NCI-H82 treated with DMSO at 0.1 percent for 48 hours (cell line): ENCODE measurements at regions not wholly inside any gene's neighbourhood (a gene's known extent, or its start where the extent isn't known, plus 50 kb on each side); places are given as distances from the start of the nearest gene placed in this dataset.
"Not testable (repeated sequence)": the region's sequence is repeated elsewhere in the genome, so short reads cannot be mapped to it uniquely, and the experiment has no call there.

Experiments used
- DNase-seq: peaks from one replicate; lab custom pipeline; 2025; ENCODE audit not compliant: unreplicated experiment; lab: John Stamatoyannopoulos, UW

GRCh38 chr6:167748458-167749379, 78.0 kb upstream of the AFDN start:
- no peak for DNase-seq

GRCh38 chr6:167750956-167751358, 75.8 kb upstream of the AFDN start:
- DNase-seq, result no peak

DNA sequence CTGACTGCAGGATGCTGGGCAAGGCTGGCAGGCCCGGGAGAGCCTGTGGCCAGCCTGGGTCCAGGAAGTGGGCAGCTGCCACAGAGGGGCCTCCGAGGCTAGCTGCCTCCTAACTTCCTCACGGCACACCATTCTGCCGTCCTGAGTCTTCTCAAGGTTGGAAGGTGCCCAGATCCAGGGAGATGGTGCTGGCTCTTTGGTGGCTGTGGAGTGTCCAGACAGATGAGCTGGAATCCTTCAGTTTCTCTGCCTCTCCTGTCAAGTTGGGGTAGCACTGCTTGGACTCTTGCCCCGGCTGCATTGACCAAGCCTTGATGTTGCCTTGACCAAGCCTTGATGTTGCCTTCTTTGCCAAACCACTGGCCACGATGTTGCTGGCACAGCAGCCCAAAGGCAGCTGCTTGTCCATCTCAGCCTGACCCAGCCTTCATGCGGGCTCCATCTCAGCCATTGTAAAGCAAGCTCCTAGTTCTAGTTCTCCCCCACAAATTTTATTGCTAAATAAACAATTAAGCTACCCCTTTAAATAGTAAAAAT, 75.1 kb upstream of the AFDN start:
- DNase-seq, result no peak

DNA sequence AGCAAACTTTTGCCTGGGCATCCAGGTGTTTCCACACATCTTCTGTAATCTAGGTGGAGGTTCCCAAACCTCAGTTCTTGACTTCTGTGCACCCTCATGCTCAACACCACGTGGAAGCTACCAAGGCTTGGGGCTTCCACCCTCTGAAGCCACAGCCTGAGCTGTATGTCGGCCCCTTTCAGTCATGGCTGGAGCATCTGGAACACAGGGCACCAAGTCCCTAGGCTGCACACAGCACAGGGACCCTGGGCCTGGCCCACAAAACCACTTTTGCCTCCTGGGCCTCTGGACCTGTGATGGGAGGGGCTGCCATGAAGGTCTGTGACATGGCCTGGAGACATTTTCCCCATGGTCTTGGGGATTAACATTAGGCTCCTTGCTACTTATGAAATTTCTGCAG, 73.4 kb upstream of the AFDN start:
- not testable (repeated sequence) for DNase-seq

DNA sequence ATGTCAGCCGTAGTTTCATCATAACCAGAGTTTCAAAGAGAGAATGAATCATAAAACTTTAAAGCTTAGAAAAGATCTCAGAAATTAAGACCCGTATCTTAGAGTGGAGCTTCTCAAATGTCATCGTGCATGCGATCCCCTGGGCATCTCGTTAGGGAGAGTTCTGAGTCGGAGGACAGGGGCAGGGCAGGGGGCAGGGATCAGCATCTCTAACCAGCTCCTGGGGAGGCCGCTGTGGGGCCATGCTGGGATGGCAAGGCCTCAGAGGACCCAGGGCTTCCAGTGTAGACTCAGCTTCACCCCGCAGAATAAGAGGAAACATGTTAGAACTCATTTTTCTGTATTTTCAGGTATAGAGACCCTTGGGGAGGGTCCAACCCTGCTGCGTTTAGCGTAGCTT, 72.0 kb upstream of the AFDN start:
- DNase-seq, result no peak

GRCh38 chr6:167755461-167755860, 71.2 kb upstream of the AFDN start:
- DNase-seq, result no peak

DNA sequence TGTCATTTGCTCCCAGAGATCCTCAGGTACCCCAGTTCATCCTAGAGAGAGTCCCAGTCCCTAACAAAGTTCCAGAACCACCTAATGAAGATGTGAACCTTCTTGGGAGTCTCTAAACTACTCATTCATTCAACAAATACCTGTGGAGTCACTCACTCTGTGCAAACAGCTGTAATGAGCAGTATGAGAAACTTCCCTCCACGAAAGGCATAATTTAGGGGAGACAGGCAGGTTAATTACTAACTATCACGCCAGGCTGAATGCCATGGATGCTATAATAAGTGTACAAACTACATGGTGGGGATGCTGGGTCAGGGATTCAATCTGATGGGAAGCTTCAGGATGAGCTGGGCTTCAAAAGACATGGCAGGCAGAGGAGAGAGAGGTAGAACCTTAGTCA, 70.1 kb upstream of the AFDN start:
- no peak for DNase-seq

DNA sequence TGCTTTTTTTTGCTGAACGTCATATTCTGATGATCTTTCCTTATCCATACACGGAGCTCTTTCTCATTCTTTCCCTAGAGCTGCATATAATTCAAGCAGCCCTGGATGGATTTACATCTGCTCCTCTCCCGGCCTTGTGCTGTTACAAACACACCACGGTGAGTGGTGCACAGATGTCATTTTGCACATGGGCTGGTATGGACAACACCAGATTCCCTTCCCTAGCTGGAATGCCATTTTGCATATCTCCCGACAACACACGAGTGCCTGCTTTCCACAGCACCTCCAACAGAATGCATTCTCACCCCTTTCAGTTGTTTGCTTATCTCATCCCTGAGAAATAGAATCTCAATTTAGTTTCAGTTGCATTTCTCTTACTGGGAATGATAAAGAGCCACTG, 69.5 kb upstream of the AFDN start:
- DNase-seq, result no peak

DNA sequence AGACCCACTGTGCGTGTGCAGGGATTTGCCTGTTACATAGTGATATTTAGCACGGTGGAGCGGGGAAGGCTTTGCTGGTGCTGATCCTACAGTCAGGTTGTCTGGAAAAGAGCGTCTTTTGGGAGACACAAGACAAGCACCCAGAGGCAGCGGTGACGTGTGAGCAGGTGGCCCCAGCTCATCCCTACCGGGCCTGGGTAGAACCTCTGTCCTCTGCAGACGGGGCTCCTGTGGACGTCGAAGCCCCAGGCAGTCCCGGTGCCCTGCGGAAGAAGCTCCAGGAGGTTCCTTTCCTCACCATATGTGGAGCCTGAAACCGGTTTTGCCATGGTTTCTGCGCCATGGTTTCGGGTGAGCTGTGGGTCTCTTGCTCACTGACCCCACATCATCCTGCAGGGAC, 68.9 kb upstream of the AFDN start:
- DNase-seq, result no peak

GRCh38 chr6:167758309-167759023, 68.2 kb upstream of the AFDN start:
- no peak for DNase-seq

DNA sequence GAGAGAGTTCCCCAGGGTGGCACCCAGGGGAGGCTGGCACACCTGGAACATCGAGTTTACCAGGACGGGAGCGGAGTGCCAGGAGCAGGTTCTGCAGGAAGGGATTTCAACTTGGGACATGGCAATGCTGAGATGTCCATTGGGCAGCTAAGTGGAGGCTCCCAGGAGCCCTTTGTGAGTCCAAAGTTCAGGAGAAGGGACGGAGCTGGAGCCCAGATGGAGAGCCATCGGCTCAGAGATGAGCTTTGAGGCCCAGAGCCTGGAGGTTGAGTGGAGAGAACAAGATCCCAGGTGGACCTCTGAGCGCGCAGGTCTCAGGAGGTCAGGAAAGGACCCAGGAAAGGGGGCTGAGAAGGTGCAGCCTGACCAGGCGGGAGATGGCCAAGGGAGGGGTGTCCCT, 67.5 kb upstream of the AFDN start:
- DNase-seq, result no peak

GRCh38 chr6:167759912-167760311, 66.8 kb upstream of the AFDN start:
- no peak for DNase-seq

DNA sequence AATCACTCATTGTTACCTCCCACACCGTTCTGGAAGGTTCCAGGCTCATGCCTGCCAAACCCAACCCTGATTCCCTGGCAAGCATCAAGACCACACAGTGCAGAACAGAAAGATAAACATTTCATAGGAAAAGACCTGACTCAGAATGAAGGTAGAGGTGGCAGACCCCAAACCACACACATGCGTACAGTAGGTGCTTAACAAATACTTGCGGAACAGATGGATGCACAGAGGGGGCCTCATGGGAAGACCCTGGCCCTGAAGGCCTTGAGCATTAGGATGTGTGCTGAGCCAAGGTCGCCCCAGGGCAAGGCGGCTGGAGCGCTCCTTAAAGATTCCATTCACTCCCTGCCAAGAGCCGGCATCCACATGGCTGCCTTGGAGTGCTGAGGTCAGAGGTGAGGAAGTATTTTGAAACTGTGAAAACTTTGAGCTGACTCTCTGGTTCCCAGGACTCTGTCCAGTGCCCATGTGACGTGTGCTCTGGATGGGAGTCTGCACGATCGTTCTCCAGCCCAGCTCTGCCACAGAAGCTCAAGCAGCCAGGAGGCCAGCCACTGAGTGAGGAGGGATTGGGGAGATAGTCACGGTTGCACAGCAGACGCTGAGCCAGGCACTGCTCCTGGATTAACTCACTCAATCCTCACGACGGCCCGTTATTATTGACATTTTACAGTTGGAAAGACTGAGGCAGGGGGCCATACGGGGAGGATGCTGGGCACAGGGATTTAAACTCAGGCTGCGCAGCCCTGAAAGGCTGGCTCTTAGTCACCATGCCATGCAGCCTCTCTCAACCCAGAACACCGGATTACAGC, 65.5 kb upstream of the AFDN start:
- no peak for DNase-seq

DNA sequence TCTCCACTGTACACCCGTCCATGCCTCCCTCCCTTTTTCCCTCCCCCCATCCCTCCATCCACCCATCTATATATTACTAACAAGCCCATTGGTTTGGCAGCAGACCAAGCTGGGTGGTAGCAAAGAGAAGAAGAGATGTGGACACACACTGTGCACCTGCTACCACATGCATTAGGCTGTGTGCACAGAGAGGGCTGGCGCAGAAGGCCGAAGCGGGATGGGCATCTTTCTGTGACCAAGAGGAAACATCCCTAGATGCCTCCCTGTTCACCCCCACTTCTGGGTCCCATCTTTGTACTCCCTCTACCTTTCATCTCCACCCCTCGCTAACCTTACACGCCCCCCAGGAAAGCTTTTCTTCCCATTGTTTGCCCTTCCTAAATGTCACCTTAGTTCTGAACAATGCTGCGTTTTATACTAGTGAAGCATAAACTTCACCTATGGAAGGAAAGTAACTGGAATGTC, 64.9 kb upstream of the AFDN start:
- DNase-seq, result no peak

- DNase-seq, result no peak
Measured at GRCh38 chr6:167762259-167762962, 64.3 kb upstream of the AFDN start.

DNA sequence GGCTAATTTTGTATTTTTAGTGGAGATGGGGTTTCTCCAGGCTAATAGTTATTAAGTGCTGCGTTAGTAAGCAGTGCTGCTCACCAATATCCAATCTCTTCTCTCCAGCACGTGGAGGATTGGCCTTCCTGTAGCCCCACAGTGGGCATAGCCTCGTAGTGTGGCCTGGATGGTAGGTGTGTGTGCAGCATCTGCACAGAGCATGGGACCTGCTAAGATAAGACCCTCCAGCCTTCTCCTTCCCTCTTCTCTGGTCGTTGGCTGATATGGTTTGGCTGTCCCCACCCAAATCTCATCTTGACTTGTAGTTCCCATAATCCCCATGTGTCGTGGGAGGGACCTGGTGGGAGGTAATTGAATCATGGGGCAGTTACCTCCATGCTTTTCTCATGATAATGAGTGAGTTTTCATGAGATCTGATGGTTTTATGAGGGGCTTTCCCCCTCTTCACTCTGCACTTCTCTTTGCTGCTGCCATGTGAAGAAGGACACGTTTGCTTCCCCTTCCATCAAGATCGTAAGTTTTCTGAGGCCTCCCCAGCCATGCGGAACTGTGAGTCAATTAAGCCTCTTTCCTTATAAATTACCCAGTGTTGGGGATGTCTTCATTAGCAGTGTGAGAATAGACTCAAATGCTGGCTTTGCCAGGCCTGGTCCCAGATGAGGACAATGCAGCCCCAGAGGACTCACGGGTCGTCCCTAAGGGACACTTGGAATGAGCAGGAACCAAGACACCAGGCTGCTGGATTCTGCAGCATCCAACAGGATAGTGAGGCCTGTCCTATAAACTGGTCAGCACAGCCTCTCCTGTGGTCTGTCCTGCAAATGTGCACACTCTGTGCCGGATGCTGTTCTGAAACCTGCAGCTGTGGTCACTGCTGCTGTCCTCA, 63.4 kb upstream of the AFDN start:
- DNase-seq, result no peak

- DNase-seq, result no peak
Measured at GRCh38 chr6:167764215-167764614, 62.5 kb upstream of the AFDN start.

DNA sequence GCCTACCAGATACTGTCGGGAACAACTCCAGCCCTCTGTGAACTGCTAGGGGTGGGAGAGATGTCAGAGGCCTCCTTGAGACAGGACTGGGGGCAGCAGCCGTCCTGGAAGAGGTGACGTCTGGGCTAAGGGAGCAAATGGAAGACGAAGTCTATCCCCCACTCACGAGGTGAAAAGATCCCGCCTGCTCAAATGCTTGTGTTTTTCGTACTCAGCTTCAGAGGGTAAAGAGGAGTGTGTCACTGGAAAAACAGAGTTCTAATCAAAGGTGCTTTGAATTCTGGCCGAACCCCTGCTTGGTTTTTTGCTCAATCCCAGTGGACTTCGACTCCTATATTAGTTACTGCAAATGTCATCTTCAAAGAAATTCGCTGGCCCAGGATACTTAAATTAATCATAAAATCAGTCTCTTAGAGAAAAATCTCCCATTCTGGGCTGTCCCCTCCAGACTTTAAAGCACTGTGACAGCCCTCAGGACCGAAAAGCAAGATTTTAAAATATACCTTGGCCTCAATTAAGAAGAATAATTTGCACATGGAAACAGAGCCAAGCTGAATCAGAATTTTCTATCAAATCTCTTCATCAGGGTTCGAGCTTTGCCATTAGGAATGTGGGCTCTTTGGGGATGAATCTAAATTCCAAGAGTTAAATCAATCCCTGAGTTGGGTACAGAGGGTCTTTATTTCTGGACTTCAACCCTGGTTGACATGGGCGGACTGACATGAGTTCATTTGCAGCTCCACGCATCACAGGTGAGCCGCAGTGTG, 61.8 kb upstream of the AFDN start:
- no peak for DNase-seq
